K562 (cell line): ENCODE measurements at regions not wholly inside any gene's neighbourhood (a gene's known extent, or its start where the extent isn't known, plus 50 kb on each side); places are given as distances from the start of the nearest gene placed in this dataset.

Experiments
- BHLHE40 ChIP-seq: IDR thresholded peaks from 2 replicates; pipeline ENCODE4 v1.6.1; 2011; ENCODE audit warnings: low read length, improper control_type of control experiment
- CBX2 ChIP-seq: fragments of 200-600 bp; sonication (generic); IDR thresholded peaks from one replicate; pipeline ENCODE4 v1.6.1; 2012; ENCODE audit warnings: mild to moderate bottlenecking, low read length, inconsistent platforms; ENCODE audit not compliant: insufficient read depth, poor library complexity, severe bottlenecking
- CTCF ChIP-seq, 3 experiments: IDR thresholded peaks in 2 of 3; conservative IDR thresholded peaks in 1 of 3; 2 replicates each; pipeline ENCODE4 v1.5.1; 2011 to 2012; ENCODE audit warnings: low read length in 3 of 3, mild to moderate bottlenecking in 3 of 3, control low read depth in 2 of 3, improper control_type of control experiment in 1 of 3, inconsistent platforms in 1 of 3, low read depth in 1 of 3, mixed read lengths in 1 of 3, moderate library complexity in 1 of 3; ENCODE audit not compliant: insufficient read depth in 2 of 3
- FOXM1 ChIP-seq, 2 experiments: fragments of 450-650 bp in 1 of 2; sonication (generic) in 1 of 2; formaldehyde crosslinking in 1 of 2; IDR thresholded peaks; 2 replicates each; pipeline versions ENCODE4 v1.6.1 to v1.9.0; 2017 to 2022; ENCODE audit warnings: low read depth in 2 of 2, mild to moderate bottlenecking in 2 of 2, missing genetic modification reagents in 1 of 2, moderate library complexity in 1 of 2
- FOXP4 ChIP-seq: sonication (generic); formaldehyde crosslinking; IDR thresholded peaks from 2 replicates; pipeline ENCODE4 v1.8.0; 2022; ENCODE audit warnings: mild to moderate bottlenecking, missing genetic modification reagents, borderline replicate concordance
- HDAC1 ChIP-seq, 2 experiments: fragments of 450-650 bp; IDR thresholded peaks; 2 replicates each; pipeline ENCODE4 v1.6.1; 2016 to 2017; ENCODE audit warnings: inconsistent platforms in 1 of 2, mild to moderate bottlenecking in 1 of 2, moderate library complexity in 1 of 2
- MAFK ChIP-seq: IDR thresholded peaks from 2 replicates; pipeline ENCODE4 v1.6.1; 2011; ENCODE audit warnings: low read length, improper control_type of control experiment
- MTA2 ChIP-seq: fragments of 450-650 bp; IDR thresholded peaks from 2 replicates; pipeline ENCODE4 v1.6.1; 2016; ENCODE audit warnings: low read depth
- NKRF ChIP-seq: fragments of 450-650 bp; IDR thresholded peaks from 2 replicates; pipeline ENCODE4 v1.6.1; 2016; ENCODE audit warnings: borderline replicate concordance
- SMARCC2 ChIP-seq: fragments of 450-650 bp; IDR thresholded peaks from 2 replicates; pipeline ENCODE4 v1.6.1; 2017; ENCODE audit warnings: antibody characterized with exemption, moderate library complexity, mild to moderate bottlenecking, low read depth
- TCF7L2 ChIP-seq: fragments of 150-350 bp; IDR thresholded peaks from 2 replicates; pipeline ENCODE4 v1.6.1; 2016; ENCODE audit warnings: low read depth, mild to moderate bottlenecking, low read length, moderate library complexity
- U2AF1 ChIP-seq: fragments of 200-400 bp; formaldehyde crosslinking; optimal IDR thresholded peaks from 2 replicates; pipeline ENCODE3; 2017; ENCODE audit warnings: mild to moderate bottlenecking, low read depth, low read length, moderate library complexity
- ZBTB7A ChIP-seq: IDR thresholded peaks from 2 replicates; pipeline ENCODE4 v1.6.1; 2011; ENCODE audit warnings: low read depth, mild to moderate bottlenecking, low read length, moderate library complexity, borderline replicate concordance; ENCODE audit not compliant: control insufficient read depth

DNA sequence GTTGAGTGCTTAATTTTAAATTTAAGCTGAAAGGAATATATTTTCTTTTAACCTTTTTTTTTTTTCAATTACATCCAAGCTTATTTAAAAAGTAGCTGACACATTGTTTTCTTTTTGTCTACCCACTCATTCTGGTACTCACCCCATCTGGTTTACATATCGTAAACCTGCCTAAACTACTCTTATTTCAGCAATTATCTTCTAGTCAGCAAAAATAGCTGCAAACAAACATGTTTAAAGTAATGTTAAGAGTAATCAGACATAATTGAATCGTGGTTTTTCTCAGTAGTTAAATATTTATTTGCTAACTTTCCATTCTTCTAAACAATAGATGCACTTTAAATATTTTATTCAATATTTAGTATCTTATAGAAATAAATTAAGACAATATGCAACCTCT lies 492.7 kb upstream of the MGAT4C start:
- TF ChIP-seq NKRF, result no peak
- TF ChIP-seq MAFK, result no peak
- TF ChIP-seq BHLHE40, result no peak
- TF ChIP-seq U2AF1, result no peak
- no peak for TF ChIP-seq SMARCC2
- TF ChIP-seq FOXP4 (CRISPR knock-in tag), result no peak
- TF ChIP-seq CTCF (IDR thresholded peaks at IDR 0.05 in 2 of 3, conservative IDR thresholded peaks at IDR 0.05 in 1 of 3; ENCODE audit: insufficient read depth in 2 of 3, low read depth in 1 of 3, low read length in 3 of 3), result no peak
- no peak for TF ChIP-seq TCF7L2
- TF ChIP-seq FOXM1 (IDR thresholded peaks at IDR 0.05; ENCODE audit: low read depth), result no peak
- TF ChIP-seq FOXM1 (CRISPR knock-in tag; IDR thresholded peaks at IDR 0.05; ENCODE audit: low read depth), result no peak
- no peak for TF ChIP-seq HDAC1 (IDR thresholded peaks at IDR 0.05)
- no peak for TF ChIP-seq CBX2
- no peak for TF ChIP-seq ZBTB7A
- TF ChIP-seq MTA2, result no peak
